H1 (cell line): ENCODE measurements at regions not wholly inside any gene's neighbourhood (a gene's known extent, or its start where the extent isn't known, plus 50 kb on each side); places are given as distances from the start of the nearest gene placed in this dataset.

ENCODE experiments used
- CTCF ChIA-PET: fragments of 300-600 bp; sonication (Branson Sonifier 250); formaldehyde crosslinking; loops from one replicate; lab custom pipeline; 2021; ENCODE audit not compliant: partially characterized antibody; lab: Charles Lee
- POLR2A ChIA-PET: fragments of 300-600 bp; sonication (Branson Sonifier 250); formaldehyde crosslinking; loops from one replicate; lab custom pipeline; 2021; ENCODE audit warnings: inconsistent platforms; ENCODE audit not compliant: partially characterized antibody; lab: Charles Lee
- DNase-seq, 2 experiments: peaks; one replicate each; pipeline versions ENCODE4 v3.0.0 to v3.0.0-alpha.2; 2010 to 2022; ENCODE audit warnings: low spot score in 2 of 2, low read depth in 1 of 2, mixed read lengths in 1 of 2
- FAIRE-seq: peaks from 2 replicates; lab custom pipeline; 2011; peaks lifted over from hg19 to GRCh38; lab: Jason Lieb, UNC
- H2AFZ ChIP-seq: 2 replicates; pipeline ENCODE4 v1.8.1; 2012; ENCODE audit warnings: low read length, inconsistent platforms
- H2AK5ac ChIP-seq: 2 replicates; pipeline ENCODE4 v1.6.1; 2013; ENCODE audit warnings: low read depth, low read length
- H2BK120ac ChIP-seq: replicated peaks from 2 replicates; pipeline ENCODE3; 2013; ENCODE audit warnings: low read depth, low read length, inconsistent platforms
- H2BK12ac ChIP-seq: 2 replicates; pipeline ENCODE4 v1.6.1; 2013; ENCODE audit warnings: low read depth, low read length
- H2BK15ac ChIP-seq: 2 replicates; pipeline ENCODE4 v1.6.1; 2013; ENCODE audit warnings: low read length
- H2BK20ac ChIP-seq: 2 replicates; pipeline ENCODE4 v1.6.1; 2013; ENCODE audit warnings: low read length
- H2BK5ac ChIP-seq: 2 replicates; pipeline ENCODE4 v1.6.1; 2013; ENCODE audit warnings: low read depth, low read length
- H3K14ac ChIP-seq: 2 replicates; pipeline ENCODE4 v1.6.1; 2013; ENCODE audit warnings: inconsistent platforms; ENCODE audit not compliant: insufficient read length
- H3K18ac ChIP-seq: 2 replicates; pipeline ENCODE4 v1.6.1; 2013; ENCODE audit warnings: low read length; ENCODE audit errors: extremely low read depth
- H3K23ac ChIP-seq: 2 replicates; pipeline ENCODE4 v1.6.1; 2013; ENCODE audit warnings: inconsistent platforms; ENCODE audit not compliant: insufficient read length
- H3K23me2 ChIP-seq: 2 replicates; pipeline ENCODE4 v1.6.1; 2013; ENCODE audit warnings: low read depth, low read length
- H3K27ac ChIP-seq: 2 replicates; pipeline ENCODE4 v1.6.1; 2011; ENCODE audit warnings: low read depth, low read length, inconsistent platforms
- H3K27me3 ChIP-seq, 4 experiments: replicated peaks in 1 of 4; 1 replicate in 1 of 4; 2 replicates in 3 of 4; pipeline versions ENCODE4 v1.6.1 to v1.8.1; 2011 to 2013; ENCODE audit warnings: low read length in 3 of 4, mild to moderate bottlenecking in 3 of 4, inconsistent platforms in 2 of 4, mixed read lengths in 2 of 4, moderate library complexity in 1 of 4; ENCODE audit not compliant: control insufficient read depth in 3 of 4, insufficient read depth in 3 of 4; ENCODE audit errors: extremely low read depth in 1 of 4
- H3K36me3 ChIP-seq, 4 experiments: 2 replicates each; pipeline versions ENCODE4 v1.6.1 to v1.8.1; 2011 to 2013; ENCODE audit warnings: mild to moderate bottlenecking in 4 of 4, low read length in 3 of 4, moderate library complexity in 2 of 4, control low read depth in 1 of 4, inconsistent platforms in 1 of 4; ENCODE audit not compliant: insufficient read depth in 4 of 4, control insufficient read depth in 2 of 4
- H3K4ac ChIP-seq: replicated peaks from 2 replicates; pipeline ENCODE3; 2013; ENCODE audit warnings: low read length, low read depth, mixed read lengths, inconsistent platforms; ENCODE audit not compliant: insufficient read length
- H3K4me1 ChIP-seq, 4 experiments: replicated peaks in 1 of 4; 1 replicate in 1 of 4; 2 replicates in 3 of 4; pipeline versions ENCODE4 v1.6.1 to v1.8.1; 2011 to 2013; ENCODE audit warnings: low read length in 3 of 4, inconsistent platforms in 2 of 4, mixed read lengths in 1 of 4; ENCODE audit not compliant: insufficient read depth in 4 of 4, control insufficient read depth in 3 of 4
- H3K4me2 ChIP-seq, 2 experiments: 2 replicates each; pipeline versions ENCODE4 v1.6.1 to v1.8.1; 2011 to 2013; ENCODE audit warnings: low read depth in 2 of 2, low read length in 2 of 2, control low read depth in 1 of 2, inconsistent platforms in 1 of 2, mild to moderate bottlenecking in 1 of 2; ENCODE audit not compliant: insufficient read depth in 1 of 2
- H3K4me3 ChIP-seq, 4 experiments: fragments of 200-600, 300-600 bp in 1 of 4; sonication (generic), shearing (Covaris generic), sonication (Bioruptor Twin) in 1 of 4; 2 replicates each; pipeline versions ENCODE4 v1.5.1 to v1.8.1; 2011 to 2016; ENCODE audit warnings: low read length in 4 of 4, low read depth in 3 of 4, control low read depth in 2 of 4, inconsistent platforms in 2 of 4, mild to moderate bottlenecking in 2 of 4, mixed read lengths in 1 of 4, moderate library complexity in 1 of 4; ENCODE audit not compliant: insufficient read depth in 2 of 4; ENCODE audit errors: extremely low read depth in 1 of 4
- H3K56ac ChIP-seq: replicated peaks from 2 replicates; pipeline ENCODE3; 2013; ENCODE audit warnings: low read depth, mild to moderate bottlenecking, mixed read lengths, low read length, inconsistent platforms; ENCODE audit not compliant: insufficient read length
- H3K79me1 ChIP-seq: 2 replicates; pipeline ENCODE4 v1.6.1; 2013; ENCODE audit warnings: low read depth, low read length, control low read depth
- H3K79me2 ChIP-seq, 2 experiments: 2 replicates each; pipeline versions ENCODE4 v1.6.1 to v1.8.1; 2012 to 2013; ENCODE audit warnings: low read length in 2 of 2, mild to moderate bottlenecking in 2 of 2, inconsistent platforms in 1 of 2; ENCODE audit not compliant: insufficient read depth in 2 of 2, control insufficient read depth in 1 of 2
- H3K9ac ChIP-seq, 4 experiments: replicated peaks in 1 of 4; 1 replicate in 1 of 4; 2 replicates in 3 of 4; pipeline versions ENCODE4 v1.6.1 to v1.8.1; 2011 to 2013; ENCODE audit warnings: low read depth in 3 of 4, low read length in 3 of 4, control low read depth in 2 of 4, mild to moderate bottlenecking in 2 of 4, moderate library complexity in 2 of 4, inconsistent platforms in 1 of 4; ENCODE audit errors: extremely low read depth in 1 of 4
- H3K9me3 ChIP-seq, 2 experiments: 2 replicates each; pipeline versions ENCODE4 v1.6.1 to v1.8.1; 2012 to 2013; ENCODE audit warnings: mild to moderate bottlenecking in 2 of 2, moderate library complexity in 2 of 2, control low read depth in 1 of 2, inconsistent platforms in 1 of 2, low read depth in 1 of 2, low read length in 1 of 2, mixed read lengths in 1 of 2; ENCODE audit not compliant: insufficient read depth in 2 of 2
- H4K20me1 ChIP-seq, 2 experiments: replicated peaks in 1 of 2; 2 replicates each; pipeline versions ENCODE3 to v1.8.1; 2011 to 2013; ENCODE audit warnings: inconsistent platforms in 2 of 2, low read length in 2 of 2, mild to moderate bottlenecking in 1 of 2; ENCODE audit not compliant: insufficient read depth in 2 of 2, control insufficient read depth in 1 of 2
- H4K5ac ChIP-seq: 2 replicates; pipeline ENCODE4 v1.6.1; 2013; ENCODE audit warnings: low read length, low read depth, mixed read lengths, inconsistent platforms; ENCODE audit not compliant: insufficient read length
- H4K8ac ChIP-seq: 2 replicates; pipeline ENCODE4 v1.8.0; 2013; ENCODE audit warnings: mild to moderate bottlenecking, moderate library complexity, low read length, inconsistent platforms; ENCODE audit not compliant: insufficient read depth; ENCODE audit errors: extremely low read depth
- H4K91ac ChIP-seq: replicated peaks from 2 replicates; pipeline ENCODE3; 2013; ENCODE audit warnings: low read length, mixed read lengths, inconsistent platforms; ENCODE audit not compliant: insufficient read length
- BCL11A ChIP-seq, 2 experiments: IDR thresholded peaks; one replicate each; pipeline ENCODE4 v1.6.1; 2011; ENCODE audit warnings: low read depth in 2 of 2, low read length in 2 of 2, mild to moderate bottlenecking in 2 of 2
- KDM4A ChIP-seq: IDR thresholded peaks from one replicate; pipeline ENCODE4 v1.7.1; 2012; ENCODE audit warnings: low read depth, mild to moderate bottlenecking, moderate library complexity, low read length, inconsistent platforms; ENCODE audit not compliant: severe bottlenecking
- KDM5A ChIP-seq: fragments of 200-600 bp; IDR thresholded peaks from 2 replicates; pipeline ENCODE4 v1.7.1; 2012; ENCODE audit warnings: mild to moderate bottlenecking, low read length, inconsistent platforms, mixed read lengths
- PHF8 ChIP-seq: fragments of 200-600 bp; sonication (generic); conservative IDR thresholded peaks from 2 replicates; pipeline ENCODE4 v1.7.1; 2012; ENCODE audit warnings: low read depth, mild to moderate bottlenecking, inconsistent platforms, low read length, moderate library complexity
- SIRT6 ChIP-seq: IDR thresholded peaks from one replicate; pipeline ENCODE4 v1.7.1; 2012; ENCODE audit warnings: low read length, inconsistent platforms
- WGBS, 2 experiments: shearing (Covaris generic) in 1 of 2; methylation state at CpG; one replicate each; pipeline versions ENCODE4 v1.1.6 to v1.1.7; 2013 to 2015; ENCODE audit warnings: low lambda C conversion rate in 2 of 2, mixed read lengths in 2 of 2, inconsistent platforms in 1 of 2, low coverage in 1 of 2, missing lambda C conversion rate in 1 of 2; ENCODE audit not compliant: insufficient replicate concordance in 2 of 2, insufficient coverage in 1 of 2, insufficient read length in 1 of 2; ENCODE audit errors: extremely low coverage in 1 of 2, missing lambda C conversion rate in 1 of 2; 5-methylcytosine and 5-hydroxymethylcytosine counted together

- 100% methylated on average over 1 of the region's 1 CpG; no CpG with 5 or more reads in 1 of the 2 experiments for WGBS, 2 experiments
- Histone ChIP-seq H2AFZ (no peak overlapping the region), H2AK5ac (no peak overlapping the region), H3K9me3 (peaks cover 2 to 8% of the 10 kb centered on the region in 2 experiments), H3K56ac (no peak overlapping the region), H3K4me2 (no peak overlapping the region), H3K79me2 (no peaks in the 10 kb centered on the region), H3K36me3 (no peaks in the 10 kb centered on the region)
- no peak for TF ChIP-seq PHF8
- TF ChIP-seq BCL11A (IDR thresholded peaks at IDR 0.05; ENCODE audit: low read depth in 2 of 2, low read length in 2 of 2), result no peak
- no peak for TF ChIP-seq KDM5A
- TF ChIP-seq SIRT6, result no peak
- TF ChIP-seq KDM4A, result no peak
- TF ChIP-seq, all 59 proteins: peak for 0
- Histone ChIP-seq H4K91ac (no peak overlapping the region), H3K79me1 (no peaks in the 10 kb centered on the region), H3K27me3 (no peaks in the 10 kb centered on the region), H3K23ac (no peak overlapping the region), H3K4me3 (no peak overlapping the region), H3K14ac (no peak overlapping the region), H4K8ac (no peak overlapping the region), H3K27ac (no peak overlapping the region), H3K23me2 (no peaks in the 10 kb centered on the region; the same call in 1 of the 2 replicates), H3K9ac (no peak overlapping the region), H3K4ac (no peak overlapping the region), H2BK15ac (no peak overlapping the region), H2BK20ac (no peak overlapping the region), H3K18ac (no peak overlapping the region), H4K5ac (no peak overlapping the region), H2BK12ac (no peak overlapping the region), H2BK120ac (no peak overlapping the region), H3K4me1 (peaks cover 0 to 3% (median 0%) of the 10 kb centered on the region in 4 experiments; a peak in 1 of 7 replicates), H2BK5ac (no peak overlapping the region), H4K20me1 (no peaks in the 10 kb centered on the region)
- ChIA-PET POLR2A (no interaction called here), CTCF (no interaction called here)
- FAIRE-seq, result no peak
- DNase-seq, result no peak
Observed at GRCh38 chr16:52123842-52124241, 423.1 kb downstream of the TOX3 start.
